HEK293 (cell line): ENCODE measurements at regions not wholly inside any gene's neighbourhood (a gene's known extent, or its start where the extent isn't known, plus 50 kb on each side); places are given as distances from the start of the nearest gene placed in this dataset.

Experiments used
- GLI4 ChIP-seq: fragments of 450-650 bp; formaldehyde crosslinking; IDR thresholded peaks from 2 replicates; pipeline ENCODE4 v1.5.1; 2016; ENCODE audit warnings: missing biosample characterization, missing genetic modification characterization
- GLIS2 ChIP-seq: fragments of 450-650 bp; formaldehyde crosslinking; IDR thresholded peaks from 2 replicates; pipeline ENCODE4 v1.5.1; 2016; ENCODE audit warnings: missing biosample characterization, missing genetic modification characterization
- KLF1 ChIP-seq: fragments of 450-650 bp; formaldehyde crosslinking; IDR thresholded peaks from 2 replicates; pipeline ENCODE4 v1.5.1; 2016; ENCODE audit warnings: missing biosample characterization, missing genetic modification characterization
- ZBTB1 ChIP-seq: fragments of 450-650 bp; formaldehyde crosslinking; IDR thresholded peaks from 2 replicates; pipeline ENCODE4 v1.5.1; 2016; ENCODE audit warnings: missing biosample characterization, missing genetic modification characterization
- ZNF138 ChIP-seq: fragments of 450-650 bp; formaldehyde crosslinking; IDR thresholded peaks from 2 replicates; pipeline ENCODE4 v1.5.1; 2016; ENCODE audit warnings: missing biosample characterization, missing genetic modification characterization, borderline replicate concordance
- ZNF146 ChIP-seq: fragments of 450-650 bp; formaldehyde crosslinking; IDR thresholded peaks from 2 replicates; pipeline ENCODE4 v1.5.1; 2016; ENCODE audit warnings: missing biosample characterization, missing genetic modification characterization
- ZNF501 ChIP-seq: fragments of 450-650 bp; formaldehyde crosslinking; IDR thresholded peaks from 2 replicates; pipeline ENCODE4 v1.5.1; 2016; ENCODE audit warnings: missing biosample characterization, missing genetic modification characterization
- ZNF843 ChIP-seq: fragments of 450-650 bp; formaldehyde crosslinking; IDR thresholded peaks from 2 replicates; pipeline ENCODE4 v1.5.1; 2016; ENCODE audit warnings: missing biosample characterization, missing genetic modification characterization
- TF ChIP-seq, protein P1 (sequence below): fragments of 450-650 bp; formaldehyde crosslinking; IDR thresholded peaks from 2 replicates; pipeline ENCODE4 v1.5.1; 2016; ENCODE audit warnings: missing biosample characterization, missing genetic modification characterization

DNA sequence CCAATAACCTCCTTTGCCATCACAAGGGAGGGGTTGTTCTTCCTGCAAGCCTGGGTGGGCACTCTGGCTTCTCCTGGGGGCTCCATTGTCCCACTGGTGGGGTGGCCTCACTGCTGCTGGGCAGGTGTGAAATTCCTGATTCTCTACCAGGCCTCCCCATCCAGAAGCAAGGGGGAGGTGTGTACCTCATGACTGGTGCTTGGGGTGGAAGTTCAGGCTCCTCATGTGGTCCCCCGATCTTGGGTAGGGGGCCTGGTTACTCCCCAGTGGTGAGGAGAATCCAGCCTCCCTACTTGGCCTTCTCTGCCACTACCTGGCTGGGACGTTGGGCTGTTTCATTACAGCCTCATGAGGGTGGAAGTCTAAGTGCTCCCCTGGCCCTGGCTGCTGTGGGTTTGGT, 433.9 kb downstream of the IRX2 start:
- TF ChIP-seq ZNF146 (no peak), GLIS2 (no peak), KLF1 (no peak), ZNF843 (tag by site-specific recombination) (no peak), GLI4 (tag by site-specific recombination) (no peak), ZBTB1 (tag by site-specific recombination) (no peak), ZNF501 (no peak), ZNF138 (tag by site-specific recombination) (no peak)
- TF ChIP-seq, protein P1, sequence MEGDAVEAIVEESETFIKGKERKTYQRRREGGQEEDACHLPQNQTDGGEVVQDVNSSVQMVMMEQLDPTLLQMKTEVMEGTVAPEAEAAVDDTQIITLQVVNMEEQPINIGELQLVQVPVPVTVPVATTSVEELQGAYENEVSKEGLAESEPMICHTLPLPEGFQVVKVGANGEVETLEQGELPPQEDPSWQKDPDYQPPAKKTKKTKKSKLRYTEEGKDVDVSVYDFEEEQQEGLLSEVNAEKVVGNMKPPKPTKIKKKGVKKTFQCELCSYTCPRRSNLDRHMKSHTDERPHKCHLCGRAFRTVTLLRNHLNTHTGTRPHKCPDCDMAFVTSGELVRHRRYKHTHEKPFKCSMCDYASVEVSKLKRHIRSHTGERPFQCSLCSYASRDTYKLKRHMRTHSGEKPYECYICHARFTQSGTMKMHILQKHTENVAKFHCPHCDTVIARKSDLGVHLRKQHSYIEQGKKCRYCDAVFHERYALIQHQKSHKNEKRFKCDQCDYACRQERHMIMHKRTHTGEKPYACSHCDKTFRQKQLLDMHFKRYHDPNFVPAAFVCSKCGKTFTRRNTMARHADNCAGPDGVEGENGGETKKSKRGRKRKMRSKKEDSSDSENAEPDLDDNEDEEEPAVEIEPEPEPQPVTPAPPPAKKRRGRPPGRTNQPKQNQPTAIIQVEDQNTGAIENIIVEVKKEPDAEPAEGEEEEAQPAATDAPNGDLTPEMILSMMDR: no peak
